HEK293 (cell line): ENCODE measurements at regions not wholly inside any gene's neighbourhood (a gene's known extent, or its start where the extent isn't known, plus 50 kb on each side); places are given as distances from the start of the nearest gene placed in this dataset.

Experiments used
- CTCF ChIA-PET: fragments of 350-600 bp; formaldehyde crosslinking; extraction: SDS; loops from one replicate; lab custom pipeline; 2021; ENCODE audit warnings: antibody characterized with exemption; lab: Yijun Ruan, JAX
- POLR2A ChIA-PET: fragments of 300-600 bp; formaldehyde crosslinking; extraction: SDS; loops from one replicate; lab custom pipeline; 2020; ENCODE audit warnings: antibody characterized with exemption, inconsistent platforms; lab: Yijun Ruan, JAX
- H3K27ac ChIP-seq: fragments of 200-500 bp; sonication (Bioruptor generic); 2 replicates; pipeline ENCODE4 v1.5.1; 2014; ENCODE audit warnings: low read depth, low read length, control low read depth, inconsistent platforms; ENCODE audit errors: extremely low read depth
- H3K36me3 ChIP-seq, 2 experiments: fragments of 200-500 bp in 1 of 2; sonication (Bioruptor generic) in 1 of 2; 1 replicate in 1 of 2; 2 replicates in 1 of 2; pipeline ENCODE4 v1.5.1; 2014 to 2017; ENCODE audit warnings: inconsistent platforms in 2 of 2, low read length in 2 of 2; ENCODE audit not compliant: control insufficient read depth in 2 of 2, insufficient read depth in 1 of 2
- H3K4me1 ChIP-seq: fragments of 200-500 bp; sonication (Bioruptor generic); 2 replicates; pipeline ENCODE4 v1.5.1; 2014; ENCODE audit warnings: mild to moderate bottlenecking, low read length, inconsistent platforms; ENCODE audit not compliant: control insufficient read depth, insufficient read depth
- H3K4me3 ChIP-seq: 2 replicates; pipeline ENCODE4 v1.5.1; 2011; ENCODE audit warnings: low read depth, mild to moderate bottlenecking, control low read depth, low read length, moderate library complexity
- H3K9me3 ChIP-seq: fragments of 200-500 bp; sonication (Bioruptor generic); 2 replicates; pipeline ENCODE4 v1.5.1; 2014; ENCODE audit warnings: low read depth, low read length, inconsistent platforms; ENCODE audit not compliant: control insufficient read depth, insufficient read depth
- TCF7L2 ChIP-seq: IDR thresholded peaks from 2 replicates; pipeline ENCODE4 v1.6.1; 2011; ENCODE audit warnings: low read depth, mild to moderate bottlenecking, inconsistent platforms, low read length, moderate library complexity, borderline replicate concordance
- YY1 ChIP-seq: fragments of 450-650 bp; formaldehyde crosslinking; IDR thresholded peaks from 2 replicates; pipeline ENCODE4 v1.5.1; 2018; ENCODE audit warnings: missing biosample characterization, missing genetic modification characterization
- ZNF132 ChIP-seq: fragments of 450-650 bp; formaldehyde crosslinking; IDR thresholded peaks from 2 replicates; pipeline ENCODE4 v1.5.1; 2017; ENCODE audit warnings: missing biosample characterization, missing genetic modification characterization, borderline replicate concordance
- ZNF2 ChIP-seq: fragments of 450-650 bp; formaldehyde crosslinking; IDR thresholded peaks from 2 replicates; pipeline ENCODE4 v1.5.1; 2016; ENCODE audit warnings: missing biosample characterization, missing genetic modification characterization
- ZNF302 ChIP-seq: fragments of 450-650 bp; formaldehyde crosslinking; IDR thresholded peaks from 2 replicates; pipeline ENCODE4 v1.5.1; 2016; ENCODE audit warnings: missing biosample characterization, missing genetic modification characterization, low read depth
- ZNF341 ChIP-seq: fragments of 450-650 bp; formaldehyde crosslinking; IDR thresholded peaks from 2 replicates; pipeline ENCODE4; 2016; ENCODE audit warnings: low read depth, missing biosample characterization, missing genetic modification characterization
- ZNF416 ChIP-seq: fragments of 450-650 bp; formaldehyde crosslinking; IDR thresholded peaks from 2 replicates; pipeline ENCODE4 v1.5.1; 2016; ENCODE audit warnings: missing biosample characterization, missing genetic modification characterization
- ZNF473 ChIP-seq: fragments of 450-650 bp; formaldehyde crosslinking; IDR thresholded peaks from 2 replicates; pipeline ENCODE4 v1.5.1; 2017; ENCODE audit warnings: missing biosample characterization, missing genetic modification characterization
- ZNF544 ChIP-seq: fragments of 450-650 bp; formaldehyde crosslinking; IDR thresholded peaks from 2 replicates; pipeline ENCODE4 v1.5.0; 2017; ENCODE audit warnings: missing biosample characterization, missing genetic modification characterization
- ZNF585B ChIP-seq: fragments of 450-650 bp; formaldehyde crosslinking; IDR thresholded peaks from 2 replicates; pipeline ENCODE4 v1.5.1; 2016; ENCODE audit warnings: missing biosample characterization, missing genetic modification characterization
- ZNF747 ChIP-seq: fragments of 450-650 bp; formaldehyde crosslinking; IDR thresholded peaks from 2 replicates; pipeline ENCODE4 v1.5.1; 2016; ENCODE audit warnings: missing biosample characterization, missing genetic modification characterization
- TF ChIP-seq, protein P1 (sequence below): fragments of 450-650 bp; formaldehyde crosslinking; IDR thresholded peaks from 2 replicates; pipeline ENCODE4 v1.5.1; 2016; ENCODE audit warnings: missing biosample characterization, missing genetic modification characterization
- TF ChIP-seq, protein P2 (sequence below): fragments of 450-650 bp; formaldehyde crosslinking; conservative IDR thresholded peaks from 2 replicates; pipeline ENCODE4 v1.5.1; 2016; ENCODE audit warnings: low read depth, missing biosample characterization, missing genetic modification characterization
- TF ChIP-seq, protein P3 (sequence below): fragments of 450-650 bp; formaldehyde crosslinking; IDR thresholded peaks from 2 replicates; pipeline ENCODE4 v1.5.1; 2016; ENCODE audit warnings: missing biosample characterization, missing genetic modification characterization
- TF ChIP-seq, protein P4 (sequence below): fragments of 450-650 bp; IDR thresholded peaks from 2 replicates; pipeline ENCODE4 v1.5.1; 2018; ENCODE audit warnings: missing biosample characterization, mild to moderate bottlenecking, missing genetic modification characterization
- TF ChIP-seq, protein P5 (sequence below): fragments of 450-650 bp; formaldehyde crosslinking; IDR thresholded peaks from 2 replicates; pipeline ENCODE4 v1.5.1; 2016; ENCODE audit warnings: missing biosample characterization, missing genetic modification characterization, low read depth
- TF ChIP-seq, protein P6 (sequence below): fragments of 450-650 bp; formaldehyde crosslinking; IDR thresholded peaks from 2 replicates; pipeline ENCODE4 v1.5.1; 2017; ENCODE audit warnings: missing biosample characterization, missing genetic modification characterization

DNA sequence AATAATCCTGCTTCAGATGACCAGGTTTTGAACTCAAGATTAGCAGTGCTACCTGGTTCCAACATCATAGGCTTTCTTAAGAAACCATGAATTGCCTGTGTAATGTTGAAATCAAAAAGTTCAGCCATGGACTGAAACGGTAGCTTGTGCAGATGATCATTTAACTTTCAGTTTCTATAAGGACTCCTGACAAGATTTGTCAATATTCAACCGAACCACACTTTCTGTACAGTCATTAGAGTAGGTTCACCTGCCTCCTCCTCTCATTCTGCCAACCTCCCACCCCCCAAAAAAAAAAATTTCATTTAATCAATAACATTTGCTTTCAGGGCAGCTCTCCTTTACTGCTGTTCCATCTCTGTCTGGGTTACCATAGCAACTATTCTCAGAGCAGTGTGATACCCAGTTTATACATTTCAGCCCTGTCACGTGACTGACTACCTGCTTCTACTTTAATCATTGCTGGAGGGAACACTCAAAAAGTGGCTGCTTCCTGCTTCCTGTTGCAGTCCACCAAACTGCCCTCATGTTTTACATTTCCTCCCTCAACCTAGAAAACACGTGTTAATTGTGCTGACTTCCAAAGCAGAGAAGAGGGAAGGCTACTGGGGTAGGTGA is 275.5 kb downstream of the SS18 start:
- H3K36me3 ChIP-seq, result no peaks in the 10 kb centered on the region
- POLR2A ChIA-PET, result no interaction called here
- no peak overlapping the region for H3K27ac ChIP-seq
- no peaks in the 10 kb centered on the region for H3K9me3 ChIP-seq
- CTCF ChIA-PET, result interaction anchor here (1.0 kb wide), 1 partner anchor 18 kb away, joined by 3 read pairs; no protein-coding TSS in a partner anchor
- no peaks in the 10 kb centered on the region for H3K4me1 ChIP-seq
- H3K4me3 ChIP-seq, result no peak overlapping the region
- TF ChIP-seq ZNF544 (no peak), YY1 (tag by site-specific recombination) (no peak), TCF7L2 (no peak), ZNF132 (tag by site-specific recombination) (no peak), ZNF416 (tag by site-specific recombination) (no peak), ZNF341 (tag by site-specific recombination) (no peak), ZNF747 (tag by site-specific recombination) (no peak), ZNF302 (tag by site-specific recombination) (no peak), ZNF585B (tag by site-specific recombination) (no peak), ZNF473 (tag by site-specific recombination) (no peak), ZNF2 (tag by site-specific recombination) (no peak)
- TF ChIP-seq, protein P1, sequence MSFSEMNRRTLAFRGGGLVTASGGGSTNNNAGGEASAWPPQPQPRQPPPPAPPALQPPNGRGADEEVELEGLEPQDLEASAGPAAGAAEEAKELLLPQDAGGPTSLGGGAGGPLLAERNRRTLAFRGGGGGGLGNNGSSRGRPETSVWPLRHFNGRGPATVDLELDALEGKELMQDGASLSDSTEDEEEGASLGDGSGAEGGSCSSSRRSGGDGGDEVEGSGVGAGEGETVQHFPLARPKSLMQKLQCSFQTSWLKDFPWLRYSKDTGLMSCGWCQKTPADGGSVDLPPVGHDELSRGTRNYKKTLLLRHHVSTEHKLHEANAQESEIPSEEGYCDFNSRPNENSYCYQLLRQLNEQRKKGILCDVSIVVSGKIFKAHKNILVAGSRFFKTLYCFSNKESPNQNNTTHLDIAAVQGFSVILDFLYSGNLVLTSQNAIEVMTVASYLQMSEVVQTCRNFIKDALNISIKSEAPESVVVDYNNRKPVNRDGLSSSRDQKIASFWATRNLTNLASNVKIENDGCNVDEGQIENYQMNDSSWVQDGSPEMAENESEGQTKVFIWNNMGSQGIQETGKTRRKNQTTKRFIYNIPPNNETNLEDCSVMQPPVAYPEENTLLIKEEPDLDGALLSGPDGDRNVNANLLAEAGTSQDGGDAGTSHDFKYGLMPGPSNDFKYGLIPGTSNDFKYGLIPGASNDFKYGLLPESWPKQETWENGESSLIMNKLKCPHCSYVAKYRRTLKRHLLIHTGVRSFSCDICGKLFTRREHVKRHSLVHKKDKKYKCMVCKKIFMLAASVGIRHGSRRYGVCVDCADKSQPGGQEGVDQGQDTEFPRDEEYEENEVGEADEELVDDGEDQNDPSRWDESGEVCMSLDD (tag by site-specific recombination), result no peak
- TF ChIP-seq, protein P2, sequence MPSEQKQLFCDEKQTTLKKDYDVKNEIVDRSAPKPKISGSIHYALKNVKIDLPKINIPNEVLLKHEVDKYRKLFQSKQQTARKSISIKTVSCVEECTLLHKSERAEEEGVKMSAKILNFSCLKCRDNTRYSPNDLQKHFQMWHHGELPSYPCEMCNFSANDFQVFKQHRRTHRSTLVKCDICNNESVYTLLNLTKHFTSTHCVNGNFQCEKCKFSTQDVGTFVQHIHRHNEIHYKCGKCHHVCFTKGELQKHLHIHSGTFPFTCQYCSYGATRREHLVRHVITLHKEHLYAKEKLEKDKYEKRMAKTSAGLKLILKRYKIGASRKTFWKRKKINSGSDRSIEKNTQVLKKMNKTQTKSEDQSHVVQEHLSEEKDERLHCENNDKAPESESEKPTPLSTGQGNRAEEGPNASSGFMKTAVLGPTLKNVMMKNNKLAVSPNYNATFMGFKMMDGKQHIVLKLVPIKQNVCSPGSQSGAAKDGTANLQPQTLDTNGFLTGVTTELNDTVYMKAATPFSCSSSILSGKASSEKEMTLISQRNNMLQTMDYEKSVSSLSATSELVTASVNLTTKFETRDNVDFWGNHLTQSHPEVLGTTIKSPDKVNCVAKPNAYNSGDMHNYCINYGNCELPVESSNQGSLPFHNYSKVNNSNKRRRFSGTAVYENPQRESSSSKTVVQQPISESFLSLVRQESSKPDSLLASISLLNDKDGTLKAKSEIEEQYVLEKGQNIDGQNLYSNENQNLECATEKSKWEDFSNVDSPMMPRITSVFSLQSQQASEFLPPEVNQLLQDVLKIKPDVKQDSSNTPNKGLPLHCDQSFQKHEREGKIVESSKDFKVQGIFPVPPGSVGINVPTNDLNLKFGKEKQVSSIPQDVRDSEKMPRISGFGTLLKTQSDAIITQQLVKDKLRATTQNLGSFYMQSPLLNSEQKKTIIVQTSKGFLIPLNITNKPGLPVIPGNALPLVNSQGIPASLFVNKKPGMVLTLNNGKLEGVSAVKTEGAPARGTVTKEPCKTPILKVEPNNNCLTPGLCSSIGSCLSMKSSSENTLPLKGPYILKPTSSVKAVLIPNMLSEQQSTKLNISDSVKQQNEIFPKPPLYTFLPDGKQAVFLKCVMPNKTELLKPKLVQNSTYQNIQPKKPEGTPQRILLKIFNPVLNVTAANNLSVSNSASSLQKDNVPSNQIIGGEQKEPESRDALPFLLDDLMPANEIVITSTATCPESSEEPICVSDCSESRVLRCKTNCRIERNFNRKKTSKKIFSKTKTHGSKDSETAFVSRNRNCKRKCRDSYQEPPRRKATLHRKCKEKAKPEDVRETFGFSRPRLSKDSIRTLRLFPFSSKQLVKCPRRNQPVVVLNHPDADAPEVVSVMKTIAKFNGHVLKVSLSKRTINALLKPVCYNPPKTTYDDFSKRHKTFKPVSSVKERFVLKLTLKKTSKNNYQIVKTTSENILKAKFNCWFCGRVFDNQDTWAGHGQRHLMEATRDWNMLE (tag by site-specific recombination), result no peak
- TF ChIP-seq, protein P3, sequence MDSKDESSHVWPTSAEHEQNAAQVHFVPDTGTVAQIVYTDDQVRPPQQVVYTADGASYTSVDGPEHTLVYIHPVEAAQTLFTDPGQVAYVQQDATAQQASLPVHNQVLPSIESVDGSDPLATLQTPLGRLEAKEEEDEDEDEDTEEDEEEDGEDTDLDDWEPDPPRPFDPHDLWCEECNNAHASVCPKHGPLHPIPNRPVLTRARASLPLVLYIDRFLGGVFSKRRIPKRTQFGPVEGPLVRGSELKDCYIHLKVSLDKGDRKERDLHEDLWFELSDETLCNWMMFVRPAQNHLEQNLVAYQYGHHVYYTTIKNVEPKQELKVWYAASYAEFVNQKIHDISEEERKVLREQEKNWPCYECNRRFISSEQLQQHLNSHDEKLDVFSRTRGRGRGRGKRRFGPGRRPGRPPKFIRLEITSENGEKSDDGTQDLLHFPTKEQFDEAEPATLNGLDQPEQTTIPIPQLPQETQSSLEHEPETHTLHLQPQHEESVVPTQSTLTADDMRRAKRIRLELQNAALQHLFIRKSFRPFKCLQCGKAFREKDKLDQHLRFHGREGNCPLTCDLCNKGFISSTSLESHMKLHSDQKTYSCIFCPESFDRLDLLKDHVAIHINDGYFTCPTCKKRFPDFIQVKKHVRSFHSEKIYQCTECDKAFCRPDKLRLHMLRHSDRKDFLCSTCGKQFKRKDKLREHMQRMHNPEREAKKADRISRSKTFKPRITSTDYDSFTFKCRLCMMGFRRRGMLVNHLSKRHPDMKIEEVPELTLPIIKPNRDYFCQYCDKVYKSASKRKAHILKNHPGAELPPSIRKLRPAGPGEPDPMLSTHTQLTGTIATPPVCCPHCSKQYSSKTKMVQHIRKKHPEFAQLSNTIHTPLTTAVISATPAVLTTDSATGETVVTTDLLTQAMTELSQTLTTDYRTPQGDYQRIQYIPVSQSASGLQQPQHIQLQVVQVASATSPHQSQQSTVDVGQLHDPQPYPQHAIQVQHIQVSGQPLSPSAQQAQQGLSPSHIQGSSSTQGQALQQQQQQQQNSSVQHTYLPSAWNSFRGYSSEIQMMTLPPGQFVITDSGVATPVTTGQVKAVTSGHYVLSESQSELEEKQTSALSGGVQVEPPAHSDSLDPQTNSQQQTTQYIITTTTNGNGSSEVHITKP (tag by site-specific recombination), result no peak
- TF ChIP-seq, protein P4, sequence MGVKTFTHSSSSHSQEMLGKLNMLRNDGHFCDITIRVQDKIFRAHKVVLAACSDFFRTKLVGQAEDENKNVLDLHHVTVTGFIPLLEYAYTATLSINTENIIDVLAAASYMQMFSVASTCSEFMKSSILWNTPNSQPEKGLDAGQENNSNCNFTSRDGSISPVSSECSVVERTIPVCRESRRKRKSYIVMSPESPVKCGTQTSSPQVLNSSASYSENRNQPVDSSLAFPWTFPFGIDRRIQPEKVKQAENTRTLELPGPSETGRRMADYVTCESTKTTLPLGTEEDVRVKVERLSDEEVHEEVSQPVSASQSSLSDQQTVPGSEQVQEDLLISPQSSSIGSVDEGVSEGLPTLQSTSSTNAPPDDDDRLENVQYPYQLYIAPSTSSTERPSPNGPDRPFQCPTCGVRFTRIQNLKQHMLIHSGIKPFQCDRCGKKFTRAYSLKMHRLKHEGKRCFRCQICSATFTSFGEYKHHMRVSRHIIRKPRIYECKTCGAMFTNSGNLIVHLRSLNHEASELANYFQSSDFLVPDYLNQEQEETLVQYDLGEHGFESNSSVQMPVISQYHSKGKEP (tag by site-specific recombination), result no peak
- TF ChIP-seq, protein P5, sequence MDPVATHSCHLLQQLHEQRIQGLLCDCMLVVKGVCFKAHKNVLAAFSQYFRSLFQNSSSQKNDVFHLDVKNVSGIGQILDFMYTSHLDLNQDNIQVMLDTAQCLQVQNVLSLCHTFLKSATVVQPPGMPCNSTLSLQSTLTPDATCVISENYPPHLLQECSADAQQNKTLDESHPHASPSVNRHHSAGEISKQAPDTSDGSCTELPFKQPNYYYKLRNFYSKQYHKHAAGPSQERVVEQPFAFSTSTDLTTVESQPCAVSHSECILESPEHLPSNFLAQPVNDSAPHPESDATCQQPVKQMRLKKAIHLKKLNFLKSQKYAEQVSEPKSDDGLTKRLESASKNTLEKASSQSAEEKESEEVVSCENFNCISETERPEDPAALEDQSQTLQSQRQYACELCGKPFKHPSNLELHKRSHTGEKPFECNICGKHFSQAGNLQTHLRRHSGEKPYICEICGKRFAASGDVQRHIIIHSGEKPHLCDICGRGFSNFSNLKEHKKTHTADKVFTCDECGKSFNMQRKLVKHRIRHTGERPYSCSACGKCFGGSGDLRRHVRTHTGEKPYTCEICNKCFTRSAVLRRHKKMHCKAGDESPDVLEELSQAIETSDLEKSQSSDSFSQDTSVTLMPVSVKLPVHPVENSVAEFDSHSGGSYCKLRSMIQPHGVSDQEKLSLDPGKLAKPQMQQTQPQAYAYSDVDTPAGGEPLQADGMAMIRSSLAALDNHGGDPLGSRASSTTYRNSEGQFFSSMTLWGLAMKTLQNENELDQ, result no peak
- TF ChIP-seq, protein P6, sequence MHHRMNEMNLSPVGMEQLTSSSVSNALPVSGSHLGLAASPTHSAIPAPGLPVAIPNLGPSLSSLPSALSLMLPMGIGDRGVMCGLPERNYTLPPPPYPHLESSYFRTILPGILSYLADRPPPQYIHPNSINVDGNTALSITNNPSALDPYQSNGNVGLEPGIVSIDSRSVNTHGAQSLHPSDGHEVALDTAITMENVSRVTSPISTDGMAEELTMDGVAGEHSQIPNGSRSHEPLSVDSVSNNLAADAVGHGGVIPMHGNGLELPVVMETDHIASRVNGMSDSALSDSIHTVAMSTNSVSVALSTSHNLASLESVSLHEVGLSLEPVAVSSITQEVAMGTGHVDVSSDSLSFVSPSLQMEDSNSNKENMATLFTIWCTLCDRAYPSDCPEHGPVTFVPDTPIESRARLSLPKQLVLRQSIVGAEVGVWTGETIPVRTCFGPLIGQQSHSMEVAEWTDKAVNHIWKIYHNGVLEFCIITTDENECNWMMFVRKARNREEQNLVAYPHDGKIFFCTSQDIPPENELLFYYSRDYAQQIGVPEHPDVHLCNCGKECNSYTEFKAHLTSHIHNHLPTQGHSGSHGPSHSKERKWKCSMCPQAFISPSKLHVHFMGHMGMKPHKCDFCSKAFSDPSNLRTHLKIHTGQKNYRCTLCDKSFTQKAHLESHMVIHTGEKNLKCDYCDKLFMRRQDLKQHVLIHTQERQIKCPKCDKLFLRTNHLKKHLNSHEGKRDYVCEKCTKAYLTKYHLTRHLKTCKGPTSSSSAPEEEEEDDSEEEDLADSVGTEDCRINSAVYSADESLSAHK, result no peak
